Adrenal gland (tissue), 5 donors: ENCODE measurements at regions not wholly inside any gene's neighbourhood (a gene's known extent, or its start where the extent isn't known, plus 50 kb on each side); places are given as distances from the start of the nearest gene placed in this dataset.

Source experiments
- POLR2A ChIP-seq, 2 donors: fragments of 450-650 bp; IDR thresholded peaks; one replicate each; pipeline ENCODE4 v1.6.1; 2017; ENCODE audit warnings: antibody characterized with exemption in 2 of 2, mild to moderate bottlenecking in 2 of 2, moderate library complexity in 1 of 2
- TF ChIP-seq, protein P1 (sequence below), 6 experiments: fragments of 450-650 bp in 4 of 6; fragments of 200-600 bp in 2 of 6; sonication (generic) in 1 of 6; IDR thresholded peaks; 1 replicate in 5 of 6; 2 replicates in 1 of 6; pipeline versions ENCODE4 v1.5.1 to v1.8.0; 2016 to 2021; ENCODE audit warnings: antibody characterized with exemption in 6 of 6, mild to moderate bottlenecking in 2 of 6, moderate library complexity in 1 of 6
- donor health status: DM: no; HTN: no; CAD: no.

DNA sequence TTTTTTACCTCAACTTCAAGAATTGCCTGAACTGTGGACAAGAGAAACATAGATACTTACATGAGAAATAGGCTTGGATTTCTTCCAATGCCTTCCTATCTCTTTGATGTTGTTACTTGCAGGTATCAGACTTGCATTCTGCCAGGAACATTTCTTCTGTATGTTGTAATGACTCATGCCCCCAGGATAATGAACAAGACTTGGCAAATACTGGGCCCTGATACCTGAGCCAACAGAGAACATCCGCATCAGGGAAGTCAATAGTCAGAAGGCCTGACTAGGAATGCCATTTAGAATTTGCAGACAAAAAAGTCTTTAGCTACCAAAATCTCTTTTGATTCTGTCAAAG lies 273.7 kb upstream of the KIRREL3 start:
- TF ChIP-seq, protein P1, sequence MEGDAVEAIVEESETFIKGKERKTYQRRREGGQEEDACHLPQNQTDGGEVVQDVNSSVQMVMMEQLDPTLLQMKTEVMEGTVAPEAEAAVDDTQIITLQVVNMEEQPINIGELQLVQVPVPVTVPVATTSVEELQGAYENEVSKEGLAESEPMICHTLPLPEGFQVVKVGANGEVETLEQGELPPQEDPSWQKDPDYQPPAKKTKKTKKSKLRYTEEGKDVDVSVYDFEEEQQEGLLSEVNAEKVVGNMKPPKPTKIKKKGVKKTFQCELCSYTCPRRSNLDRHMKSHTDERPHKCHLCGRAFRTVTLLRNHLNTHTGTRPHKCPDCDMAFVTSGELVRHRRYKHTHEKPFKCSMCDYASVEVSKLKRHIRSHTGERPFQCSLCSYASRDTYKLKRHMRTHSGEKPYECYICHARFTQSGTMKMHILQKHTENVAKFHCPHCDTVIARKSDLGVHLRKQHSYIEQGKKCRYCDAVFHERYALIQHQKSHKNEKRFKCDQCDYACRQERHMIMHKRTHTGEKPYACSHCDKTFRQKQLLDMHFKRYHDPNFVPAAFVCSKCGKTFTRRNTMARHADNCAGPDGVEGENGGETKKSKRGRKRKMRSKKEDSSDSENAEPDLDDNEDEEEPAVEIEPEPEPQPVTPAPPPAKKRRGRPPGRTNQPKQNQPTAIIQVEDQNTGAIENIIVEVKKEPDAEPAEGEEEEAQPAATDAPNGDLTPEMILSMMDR (IDR thresholded peaks at IDR 0.05): no peak
- no peak for TF ChIP-seq POLR2A (IDR thresholded peaks at IDR 0.05)
